ENCODE measurements at regions not wholly inside any gene's neighbourhood (a gene's known extent, or its start where the extent isn't known, plus 50 kb on each side); places are given as distances from the start of the nearest gene placed in this dataset.

DNA sequence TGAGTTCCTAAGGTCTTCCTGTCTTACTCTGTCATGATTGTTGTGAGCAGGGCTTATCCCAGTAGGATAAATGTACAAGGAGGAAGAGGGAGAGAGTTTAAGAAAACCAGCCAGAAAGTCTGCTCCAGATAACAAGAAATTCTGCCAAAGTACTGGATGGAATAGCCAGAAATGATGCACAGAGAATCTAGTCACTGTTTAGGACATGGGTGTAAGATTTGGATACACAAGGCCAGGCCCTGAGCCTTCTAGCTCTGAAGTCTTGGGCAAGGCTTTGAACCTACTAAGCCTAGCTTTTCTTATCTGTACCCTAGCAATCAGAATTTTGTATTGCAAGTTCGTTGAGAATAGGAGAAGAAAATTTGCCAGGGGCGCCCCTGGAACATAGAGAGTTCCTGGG, 180.4 kb upstream of the ROPN1 start:
- H3K27me3 ChIP-seq (ENCODE audit: control insufficient read depth in 1 of 2, insufficient read depth in 2 of 2, low read length in 2 of 2), result peaks cover 0 to 2% of the 10 kb centered on the region in 2 experiments; a peak in 1 of 5 replicates
- FAIRE-seq, result no peak
- H3K9ac ChIP-seq (ENCODE audit: insufficient read depth, low read depth, low read length), result no peak overlapping the region
- TF ChIP-seq MTF2 (CRISPR knock-in tag; IDR thresholded peaks at IDR 0.05; ENCODE audit: borderline replicate concordance) (no peak), FOSL1 (CRISPR knock-in tag; IDR thresholded peaks at IDR 0.05; ENCODE audit: borderline replicate concordance) (no peak), RAD51 (IDR thresholded peaks at IDR 0.05; ENCODE audit: borderline replicate concordance) (no peak), ZNF605 (CRISPR knock-in tag; IDR thresholded peaks at IDR 0.05) (no peak), ZNF614 (CRISPR knock-in tag; IDR thresholded peaks at IDR 0.05; ENCODE audit: borderline replicate concordance) (no peak), JARID2 (CRISPR knock-in tag; IDR thresholded peaks at IDR 0.05; ENCODE audit: insufficient replicate concordance) (no peak), ZNF792 (CRISPR knock-in tag; IDR thresholded peaks at IDR 0.05) (no peak), ZNF788 (CRISPR knock-in tag; IDR thresholded peaks at IDR 0.05; ENCODE audit: borderline replicate concordance) (no peak)
- 6% methylated on average over 2 of the region's 2 CpGs for WGBS (ENCODE audit: low lambda C conversion rate)
- BruUV-seq (replicated peaks), result no TSS peak
- H3K4me2 ChIP-seq (ENCODE audit: low read depth, low read length), result no peak overlapping the region
- H3K79me2 ChIP-seq (ENCODE audit: insufficient read depth, low read length), result no peaks in the 10 kb centered on the region
- intact Hi-C loops (cut with micrococcal nuclease; ENCODE audit: unreplicated experiment) (no loop called here), in situ Hi-C loops (cut with HindIII; ENCODE audit: extremely low pct_ligation_motif_present, low pct_unique_long_range_greater_than_20kb) (no loop called here)
- H4K20me1 ChIP-seq (ENCODE audit: insufficient read depth, low read length), result no peaks in the 10 kb centered on the region
- no peak for ATAC-seq
- no peak overlapping the region for H3K27ac ChIP-seq (ENCODE audit: extremely low read length, insufficient read depth, low read length)
- H3K9me3 ChIP-seq (ENCODE audit: low read length), result no peaks in the 10 kb centered on the region
- ChIA-PET CTCF (ENCODE audit: low intra/inter-chr PET ratio, low total read pairs) (no interaction called here), POLR2A (no interaction called here)
- DNase-seq (ENCODE audit: low spot score), result no peak
- no peak overlapping the region for H2AFZ ChIP-seq (ENCODE audit: low read length)
- H3K4me1 ChIP-seq (ENCODE audit: insufficient read depth, low read length), result no peaks in the 10 kb centered on the region
- no peaks in the 10 kb centered on the region for H3K36me3 ChIP-seq (replicated peaks in 1 of 2; ENCODE audit: control insufficient read depth in 1 of 2, insufficient read depth in 2 of 2, low read length in 2 of 2)
- H3K4me3 ChIP-seq (replicated peaks in 1 of 3; ENCODE audit: insufficient read depth in 1 of 3, low read depth in 2 of 3, low read length in 3 of 3), result no peak overlapping the region

DNA sequence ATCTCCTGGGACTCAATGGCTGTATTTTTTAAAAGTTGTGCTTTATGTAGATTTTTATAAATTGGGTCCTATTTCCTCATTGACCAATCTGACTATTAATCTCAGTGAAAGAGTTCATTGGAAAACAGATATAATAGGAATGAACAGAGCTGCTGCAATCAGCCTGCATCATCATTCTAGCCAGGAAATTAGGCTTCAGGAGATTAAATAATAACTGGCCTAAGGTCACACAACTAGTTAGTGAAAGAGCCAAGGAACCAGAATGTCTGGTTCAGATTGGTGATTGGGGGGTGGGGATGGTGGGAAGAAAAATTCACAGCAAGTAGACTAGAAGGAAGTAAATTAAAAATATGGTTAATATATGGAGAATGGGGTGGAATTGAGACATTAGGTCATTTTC, 180.9 kb upstream of the ROPN1 start:
- intact Hi-C loops (cut with micrococcal nuclease; ENCODE audit: unreplicated experiment), result no loop called here
- Histone ChIP-seq H3K4me3 (replicated peaks in 1 of 3; ENCODE audit: insufficient read depth in 1 of 3, low read depth in 2 of 3, low read length in 3 of 3) (no peak overlapping the region), H3K4me2 (ENCODE audit: low read depth, low read length) (no peak overlapping the region), H4K20me1 (ENCODE audit: insufficient read depth, low read length) (no peaks in the 10 kb centered on the region), H2AFZ (ENCODE audit: low read length) (no peak overlapping the region), H3K27me3 (ENCODE audit: control insufficient read depth in 1 of 2, insufficient read depth in 2 of 2, low read length in 2 of 2) (peaks cover 0 to 2% of the 10 kb centered on the region in 2 experiments; a peak in 1 of 5 replicates), H3K27ac (ENCODE audit: extremely low read length, insufficient read depth, low read length) (no peak overlapping the region), H3K36me3 (replicated peaks in 1 of 2; ENCODE audit: control insufficient read depth in 1 of 2, insufficient read depth in 2 of 2, low read length in 2 of 2) (no peaks in the 10 kb centered on the region), H3K9ac (ENCODE audit: insufficient read depth, low read depth, low read length) (no peak overlapping the region), H3K4me1 (ENCODE audit: insufficient read depth, low read length) (no peaks in the 10 kb centered on the region), H3K79me2 (ENCODE audit: insufficient read depth, low read length) (no peaks in the 10 kb centered on the region), H3K9me3 (ENCODE audit: low read length) (no peaks in the 10 kb centered on the region)
- BruUV-seq (replicated peaks), result no TSS peak
- in situ Hi-C loops (cut with HindIII; ENCODE audit: extremely low pct_ligation_motif_present, low pct_unique_long_range_greater_than_20kb), result no loop called here
- TF ChIP-seq, protein P1, sequence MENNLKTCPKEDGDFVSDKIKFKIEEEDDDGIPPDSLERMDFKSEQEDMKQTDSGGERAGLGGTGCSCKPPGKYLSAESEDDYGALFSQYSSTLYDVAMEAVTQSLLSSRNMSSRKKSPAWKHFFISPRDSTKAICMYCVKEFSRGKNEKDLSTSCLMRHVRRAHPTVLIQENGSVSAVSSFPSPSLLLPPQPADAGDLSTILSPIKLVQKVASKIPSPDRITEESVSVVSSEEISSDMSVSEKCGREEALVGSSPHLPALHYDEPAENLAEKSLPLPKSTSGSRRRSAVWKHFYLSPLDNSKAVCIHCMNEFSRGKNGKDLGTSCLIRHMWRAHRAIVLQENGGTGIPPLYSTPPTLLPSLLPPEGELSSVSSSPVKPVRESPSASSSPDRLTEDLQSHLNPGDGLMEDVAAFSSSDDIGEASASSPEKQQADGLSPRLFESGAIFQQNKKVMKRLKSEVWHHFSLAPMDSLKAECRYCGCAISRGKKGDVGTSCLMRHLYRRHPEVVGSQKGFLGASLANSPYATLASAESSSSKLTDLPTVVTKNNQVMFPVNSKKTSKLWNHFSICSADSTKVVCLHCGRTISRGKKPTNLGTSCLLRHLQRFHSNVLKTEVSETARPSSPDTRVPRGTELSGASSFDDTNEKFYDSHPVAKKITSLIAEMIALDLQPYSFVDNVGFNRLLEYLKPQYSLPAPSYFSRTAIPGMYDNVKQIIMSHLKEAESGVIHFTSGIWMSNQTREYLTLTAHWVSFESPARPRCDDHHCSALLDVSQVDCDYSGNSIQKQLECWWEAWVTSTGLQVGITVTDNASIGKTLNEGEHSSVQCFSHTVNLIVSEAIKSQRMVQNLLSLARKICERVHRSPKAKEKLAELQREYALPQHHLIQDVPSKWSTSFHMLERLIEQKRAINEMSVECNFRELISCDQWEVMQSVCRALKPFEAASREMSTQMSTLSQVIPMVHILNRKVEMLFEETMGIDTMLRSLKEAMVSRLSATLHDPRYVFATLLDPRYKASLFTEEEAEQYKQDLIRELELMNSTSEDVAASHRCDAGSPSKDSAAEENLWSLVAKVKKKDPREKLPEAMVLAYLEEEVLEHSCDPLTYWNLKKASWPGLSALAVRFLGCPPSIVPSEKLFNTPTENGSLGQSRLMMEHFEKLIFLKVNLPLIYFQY (CRISPR knock-in tag; IDR thresholded peaks at IDR 0.05; ENCODE audit: borderline replicate concordance), result no peak
- peak; percentile 13 for TF ChIP-seq HNRNPK (IDR thresholded peaks at IDR 0.05; ENCODE audit: low read depth, low read length, poor library complexity, severe bottlenecking)
- CTCF ChIA-PET (ENCODE audit: low intra/inter-chr PET ratio, low total read pairs), result no interaction called here
- no peak for FAIRE-seq
- POLR2A ChIA-PET, result no interaction called here
- DNase-seq (ENCODE audit: low spot score), result no peak
- no peak for ATAC-seq

Data from HepG2 (cell line).